ENCODE measurements at regions not wholly inside any gene's neighbourhood (a gene's known extent, or its start where the extent isn't known, plus 50 kb on each side); places are given as distances from the start of the nearest gene placed in this dataset.

DNA sequence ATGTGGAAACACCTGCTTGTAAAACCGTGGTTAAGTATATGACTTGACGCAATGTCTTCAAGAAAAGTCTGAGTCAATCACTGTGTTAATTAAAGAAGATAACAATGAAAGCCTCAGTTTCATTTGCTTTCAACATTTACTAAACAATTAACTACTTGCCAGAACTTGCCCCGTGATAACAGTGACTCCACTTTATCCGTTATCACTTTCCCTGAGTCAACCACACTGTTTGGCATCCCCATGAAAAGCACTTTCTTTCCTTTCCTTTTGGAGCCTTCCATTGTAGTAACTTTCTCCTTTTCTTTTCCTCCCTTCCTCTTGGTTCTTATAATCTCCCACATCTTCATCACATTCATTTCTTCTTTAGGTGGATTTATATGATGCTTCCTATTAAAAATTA lies 435.1 kb upstream of the GOT2 start:
- TF ChIP-seq, protein P1, sequence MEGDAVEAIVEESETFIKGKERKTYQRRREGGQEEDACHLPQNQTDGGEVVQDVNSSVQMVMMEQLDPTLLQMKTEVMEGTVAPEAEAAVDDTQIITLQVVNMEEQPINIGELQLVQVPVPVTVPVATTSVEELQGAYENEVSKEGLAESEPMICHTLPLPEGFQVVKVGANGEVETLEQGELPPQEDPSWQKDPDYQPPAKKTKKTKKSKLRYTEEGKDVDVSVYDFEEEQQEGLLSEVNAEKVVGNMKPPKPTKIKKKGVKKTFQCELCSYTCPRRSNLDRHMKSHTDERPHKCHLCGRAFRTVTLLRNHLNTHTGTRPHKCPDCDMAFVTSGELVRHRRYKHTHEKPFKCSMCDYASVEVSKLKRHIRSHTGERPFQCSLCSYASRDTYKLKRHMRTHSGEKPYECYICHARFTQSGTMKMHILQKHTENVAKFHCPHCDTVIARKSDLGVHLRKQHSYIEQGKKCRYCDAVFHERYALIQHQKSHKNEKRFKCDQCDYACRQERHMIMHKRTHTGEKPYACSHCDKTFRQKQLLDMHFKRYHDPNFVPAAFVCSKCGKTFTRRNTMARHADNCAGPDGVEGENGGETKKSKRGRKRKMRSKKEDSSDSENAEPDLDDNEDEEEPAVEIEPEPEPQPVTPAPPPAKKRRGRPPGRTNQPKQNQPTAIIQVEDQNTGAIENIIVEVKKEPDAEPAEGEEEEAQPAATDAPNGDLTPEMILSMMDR (IDR thresholded peaks at IDR 0.05): no peak
- no peak for TF ChIP-seq POLR2A (IDR thresholded peaks at IDR 0.05)
